ENCODE measurements at regions not wholly inside any gene's neighbourhood (a gene's known extent, or its start where the extent isn't known, plus 50 kb on each side); places are given as distances from the start of the nearest gene placed in this dataset.

DNA sequence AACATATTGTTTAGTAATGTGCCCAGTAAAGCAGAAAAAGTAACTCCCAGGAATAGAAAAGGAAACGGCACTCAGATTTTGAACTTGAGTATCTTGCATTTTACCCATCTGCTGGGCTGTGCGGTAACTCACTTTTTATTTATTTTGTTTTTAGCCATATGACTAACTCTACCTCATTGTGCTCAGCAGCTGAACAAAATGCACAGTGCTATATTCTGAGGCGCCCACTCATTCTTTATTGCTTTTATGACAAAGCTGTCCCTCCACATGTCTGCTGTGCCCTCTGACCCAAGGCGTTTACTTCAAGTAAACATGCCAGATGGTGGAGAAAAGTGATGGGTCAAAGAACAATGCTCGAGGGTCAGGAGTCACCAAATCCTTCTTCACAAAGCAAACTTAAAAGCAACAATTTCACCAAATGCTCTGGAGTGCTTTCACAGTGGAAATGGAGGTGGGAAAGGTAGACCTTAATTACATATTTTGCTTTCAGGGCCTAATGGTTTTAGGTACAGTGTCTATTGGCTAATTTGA is 215.2 kb upstream of the ELAVL2 start:
- TF ChIP-seq, protein P1, sequence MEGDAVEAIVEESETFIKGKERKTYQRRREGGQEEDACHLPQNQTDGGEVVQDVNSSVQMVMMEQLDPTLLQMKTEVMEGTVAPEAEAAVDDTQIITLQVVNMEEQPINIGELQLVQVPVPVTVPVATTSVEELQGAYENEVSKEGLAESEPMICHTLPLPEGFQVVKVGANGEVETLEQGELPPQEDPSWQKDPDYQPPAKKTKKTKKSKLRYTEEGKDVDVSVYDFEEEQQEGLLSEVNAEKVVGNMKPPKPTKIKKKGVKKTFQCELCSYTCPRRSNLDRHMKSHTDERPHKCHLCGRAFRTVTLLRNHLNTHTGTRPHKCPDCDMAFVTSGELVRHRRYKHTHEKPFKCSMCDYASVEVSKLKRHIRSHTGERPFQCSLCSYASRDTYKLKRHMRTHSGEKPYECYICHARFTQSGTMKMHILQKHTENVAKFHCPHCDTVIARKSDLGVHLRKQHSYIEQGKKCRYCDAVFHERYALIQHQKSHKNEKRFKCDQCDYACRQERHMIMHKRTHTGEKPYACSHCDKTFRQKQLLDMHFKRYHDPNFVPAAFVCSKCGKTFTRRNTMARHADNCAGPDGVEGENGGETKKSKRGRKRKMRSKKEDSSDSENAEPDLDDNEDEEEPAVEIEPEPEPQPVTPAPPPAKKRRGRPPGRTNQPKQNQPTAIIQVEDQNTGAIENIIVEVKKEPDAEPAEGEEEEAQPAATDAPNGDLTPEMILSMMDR (IDR thresholded peaks at IDR 0.05; ENCODE audit: low read depth, low read length), result no peak
- no peak for TF ChIP-seq EZH2phosphoT487 (IDR thresholded peaks at IDR 0.05; ENCODE audit: low read depth)
